GM18858 (cell line): ENCODE measurements at regions not wholly inside any gene's neighbourhood (a gene's known extent, or its start where the extent isn't known, plus 50 kb on each side); places are given as distances from the start of the nearest gene placed in this dataset.

Experiments used
- ATAC-seq: cut with Tn5 transposase; IDR thresholded peaks from one replicate; pipeline ENCODE4 v1.9.1; 2021; ENCODE audit not compliant: unreplicated experiment

- no peak for ATAC-seq
Observed at GRCh38 chr18:25650201-25650941, 298.4 kb upstream of the ZNF521 start.

- no peak for ATAC-seq
Observed at GRCh38 chr18:25648716-25649260, 296.8 kb upstream of the ZNF521 start.

- ATAC-seq: no peak
Observed at GRCh38 chr18:25647404-25647803, 295.4 kb upstream of the ZNF521 start.

- no peak for ATAC-seq
Observed at GRCh38 chr18:25646971-25647370, 295.0 kb upstream of the ZNF521 start.

- ATAC-seq: no peak
Observed at GRCh38 chr18:25639596-25639995, 287.6 kb upstream of the ZNF521 start.

GRCh38 chr18:25633563-25633962 lies 281.6 kb upstream of the ZNF521 start:
- no peak for ATAC-seq

- no peak for ATAC-seq
Observed at GRCh38 chr18:25630682-25631081, 278.7 kb upstream of the ZNF521 start.

GRCh38 chr18:25621682-25622081 lies 269.7 kb upstream of the ZNF521 start:
- ATAC-seq: no peak

- ATAC-seq: no peak
Observed at GRCh38 chr18:25621144-25621543, 269.2 kb upstream of the ZNF521 start.

GRCh38 chr18:25614168-25614567 lies 262.2 kb upstream of the ZNF521 start:
- no peak for ATAC-seq

- no peak for ATAC-seq
Observed at GRCh38 chr18:25612466-25612865, 260.5 kb upstream of the ZNF521 start.

GRCh38 chr18:25608091-25608490 lies 256.1 kb upstream of the ZNF521 start:
- no peak for ATAC-seq

GRCh38 chr18:25604894-25605597 lies 253.1 kb upstream of the ZNF521 start:
- no peak for ATAC-seq

GRCh38 chr18:25604196-25604893 lies 252.4 kb upstream of the ZNF521 start:
- ATAC-seq: no peak

- no peak for ATAC-seq
Observed at GRCh38 chr18:25599443-25599842, 247.5 kb upstream of the ZNF521 start.

- no peak for ATAC-seq
Observed at GRCh38 chr18:25597476-25597875, 245.5 kb upstream of the ZNF521 start.

GRCh38 chr18:25595274-25596060 lies 243.5 kb upstream of the ZNF521 start:
- ATAC-seq: no peak

- no peak for ATAC-seq
Observed at GRCh38 chr18:25594351-25594750, 242.4 kb upstream of the ZNF521 start.

- ATAC-seq: no peak
Observed at GRCh38 chr18:25592804-25593360, 240.9 kb upstream of the ZNF521 start.

GRCh38 chr18:25590456-25590855 lies 238.5 kb upstream of the ZNF521 start:
- no peak for ATAC-seq

GRCh38 chr18:25587545-25587944 lies 235.6 kb upstream of the ZNF521 start:
- ATAC-seq: no peak
